ENCODE measurements at regions not wholly inside any gene's neighbourhood (a gene's known extent, or its start where the extent isn't known, plus 50 kb on each side); places are given as distances from the start of the nearest gene placed in this dataset.

GRCh38 chr6:1181939-1182605 is 129.8 kb upstream of the FOXQ1 start:
- CTCF ChIA-PET, result interaction anchor here (0.6 kb wide), 1 partner anchor 629 kb away, joined by 3 read pairs; no protein-coding TSS in a partner anchor
- RAD21 ChIA-PET (ENCODE audit: unreplicated experiment), result no interaction called here
- Histone ChIP-seq H3K9ac (ENCODE audit: control insufficient read depth, insufficient read depth, low read length) (no peak overlapping the region), H2AFZ (ENCODE audit: control insufficient read depth, low read depth, low read length) (no peak overlapping the region), H3K27me3 (replicated peaks in 1 of 2; ENCODE audit: control insufficient read depth in 2 of 2, insufficient read depth in 2 of 2, low read length in 1 of 2) (peaks cover 0 to 2% of the 10 kb centered on the region in 2 experiments; a peak in 2 of 4 replicates), H4K20me1 (ENCODE audit: control insufficient read depth, insufficient read depth) (no peaks in the 10 kb centered on the region), H3K4me1 (ENCODE audit: control insufficient read depth, insufficient read depth, low read length) (no peaks in the 10 kb centered on the region), H3K4me2 (ENCODE audit: control insufficient read depth, insufficient read depth) (no peak overlapping the region), H3K27ac (ENCODE audit: control insufficient read depth, insufficient read depth) (no peak overlapping the region), H3K79me2 (ENCODE audit: control insufficient read depth, insufficient read depth, low read length) (no peaks in the 10 kb centered on the region), H3K36me3 (ENCODE audit: control insufficient read depth in 2 of 2, insufficient read depth in 2 of 2, low read length in 1 of 2) (no peaks in the 10 kb centered on the region), H3K9me3 (replicated peaks; ENCODE audit: control insufficient read depth, insufficient read depth, low read length) (no peaks in the 10 kb centered on the region), H3K4me3 (no peak overlapping the region)
- FAIRE-seq, result no peak
- no peak for ATAC-seq
- in situ Hi-C loops (cut with MboI) (no loop called here), intact Hi-C loops (cut with micrococcal nuclease; ENCODE audit: unreplicated experiment) (no loop called here)
- DNase-seq (ENCODE audit: low read depth, low spot score), result no peak
- WGBS (ENCODE audit: insufficient coverage, insufficient replicate concordance, low lambda C conversion rate, missing lambda C conversion rate), result 44% methylated on average over 4 of the region's 4 CpGs
- BruUV-seq (replicated peaks), result no TSS peak
- SMC1A ChIA-PET (ENCODE audit: uncharacterized antibody, unreplicated experiment), result no interaction called here
- TF ChIP-seq USF2 (IDR thresholded peaks at IDR 0.05; ENCODE audit: borderline replicate concordance, low read depth, low read length), result no peak
- TF ChIP-seq RUNX3 (IDR thresholded peaks at IDR 0.05; ENCODE audit: low read length), result no peak
- POLR2A ChIA-PET, result no interaction called here

- Histone ChIP-seq H3K36me3 (ENCODE audit: control insufficient read depth in 2 of 2, insufficient read depth in 2 of 2, low read length in 1 of 2) (no peaks in the 10 kb centered on the region), H3K9me3 (replicated peaks; ENCODE audit: control insufficient read depth, insufficient read depth, low read length) (no peaks in the 10 kb centered on the region), H3K4me1 (ENCODE audit: control insufficient read depth, insufficient read depth, low read length) (no peaks in the 10 kb centered on the region), H3K27me3 (replicated peaks in 1 of 2; ENCODE audit: control insufficient read depth in 2 of 2, insufficient read depth in 2 of 2, low read length in 1 of 2) (peaks cover 2 to 3% of the 10 kb centered on the region in 2 experiments; a peak in 2 of 4 replicates), H3K4me3 (no peak overlapping the region), H3K27ac (ENCODE audit: control insufficient read depth, insufficient read depth) (no peak overlapping the region), H3K4me2 (ENCODE audit: control insufficient read depth, insufficient read depth) (no peak overlapping the region), H3K9ac (ENCODE audit: control insufficient read depth, insufficient read depth, low read length) (no peak overlapping the region), H4K20me1 (ENCODE audit: control insufficient read depth, insufficient read depth) (no peaks in the 10 kb centered on the region), H3K79me2 (ENCODE audit: control insufficient read depth, insufficient read depth, low read length) (no peaks in the 10 kb centered on the region), H2AFZ (ENCODE audit: control insufficient read depth, low read depth, low read length) (no peak overlapping the region)
- RAD21 ChIA-PET (ENCODE audit: unreplicated experiment), result no interaction called here
- intact Hi-C loops (cut with micrococcal nuclease; ENCODE audit: unreplicated experiment) (no loop called here), in situ Hi-C loops (cut with MboI) (no loop called here)
- 33% methylated on average over 16 of the region's 16 CpGs for WGBS (ENCODE audit: insufficient coverage, insufficient replicate concordance, low lambda C conversion rate, missing lambda C conversion rate)
- POLR2A ChIA-PET, result no interaction called here
- SMC1A ChIA-PET (ENCODE audit: uncharacterized antibody, unreplicated experiment), result interaction anchor here (1.2 kb wide), 1 partner anchor 14 kb away, joined by 3 read pairs; no protein-coding TSS in a partner anchor
- no peak for DNase-seq (ENCODE audit: low read depth, low spot score)
- no peak for FAIRE-seq
- CTCF ChIA-PET, result interaction anchor here (0.6 kb wide), 1 partner anchor 117 kb away, joined by 3 read pairs; no protein-coding TSS in a partner anchor
- no TSS peak for BruUV-seq (replicated peaks)
- no peak for ATAC-seq
- no peak for TF ChIP-seq PML (IDR thresholded peaks at IDR 0.05; ENCODE audit: low read length)
- no peak for TF ChIP-seq NR2C2 (IDR thresholded peaks at IDR 0.05; ENCODE audit: borderline replicate concordance, control insufficient read depth, insufficient read length, low read depth)
- no peak for TF ChIP-seq KAT2A (conservative IDR thresholded peaks at IDR 0.05; ENCODE audit: control insufficient read depth, low read depth, low read length)
- TF ChIP-seq RUNX3 (IDR thresholded peaks at IDR 0.05; ENCODE audit: low read length), result no peak
- TF ChIP-seq HDGF (IDR thresholded peaks at IDR 0.05), result no peak
- no peak for TF ChIP-seq IRF4 (IDR thresholded peaks at IDR 0.05; ENCODE audit: low read depth, low read length)
- TF ChIP-seq NBN (IDR thresholded peaks at IDR 0.05), result no peak
- TF ChIP-seq USF2 (IDR thresholded peaks at IDR 0.05; ENCODE audit: borderline replicate concordance, low read depth, low read length), result no peak
- no peak for TF ChIP-seq SREBF1 (IDR thresholded peaks at IDR 0.05; ENCODE audit: low read length)
- TF ChIP-seq, protein P1, sequence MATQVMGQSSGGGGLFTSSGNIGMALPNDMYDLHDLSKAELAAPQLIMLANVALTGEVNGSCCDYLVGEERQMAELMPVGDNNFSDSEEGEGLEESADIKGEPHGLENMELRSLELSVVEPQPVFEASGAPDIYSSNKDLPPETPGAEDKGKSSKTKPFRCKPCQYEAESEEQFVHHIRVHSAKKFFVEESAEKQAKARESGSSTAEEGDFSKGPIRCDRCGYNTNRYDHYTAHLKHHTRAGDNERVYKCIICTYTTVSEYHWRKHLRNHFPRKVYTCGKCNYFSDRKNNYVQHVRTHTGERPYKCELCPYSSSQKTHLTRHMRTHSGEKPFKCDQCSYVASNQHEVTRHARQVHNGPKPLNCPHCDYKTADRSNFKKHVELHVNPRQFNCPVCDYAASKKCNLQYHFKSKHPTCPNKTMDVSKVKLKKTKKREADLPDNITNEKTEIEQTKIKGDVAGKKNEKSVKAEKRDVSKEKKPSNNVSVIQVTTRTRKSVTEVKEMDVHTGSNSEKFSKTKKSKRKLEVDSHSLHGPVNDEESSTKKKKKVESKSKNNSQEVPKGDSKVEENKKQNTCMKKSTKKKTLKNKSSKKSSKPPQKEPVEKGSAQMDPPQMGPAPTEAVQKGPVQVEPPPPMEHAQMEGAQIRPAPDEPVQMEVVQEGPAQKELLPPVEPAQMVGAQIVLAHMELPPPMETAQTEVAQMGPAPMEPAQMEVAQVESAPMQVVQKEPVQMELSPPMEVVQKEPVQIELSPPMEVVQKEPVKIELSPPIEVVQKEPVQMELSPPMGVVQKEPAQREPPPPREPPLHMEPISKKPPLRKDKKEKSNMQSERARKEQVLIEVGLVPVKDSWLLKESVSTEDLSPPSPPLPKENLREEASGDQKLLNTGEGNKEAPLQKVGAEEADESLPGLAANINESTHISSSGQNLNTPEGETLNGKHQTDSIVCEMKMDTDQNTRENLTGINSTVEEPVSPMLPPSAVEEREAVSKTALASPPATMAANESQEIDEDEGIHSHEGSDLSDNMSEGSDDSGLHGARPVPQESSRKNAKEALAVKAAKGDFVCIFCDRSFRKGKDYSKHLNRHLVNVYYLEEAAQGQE (IDR thresholded peaks at IDR 0.05; ENCODE audit: low read depth, low read length), result no peak
Observed at GRCh38 chr6:1179571-1180459, 132.1 kb upstream of the FOXQ1 start.

Data from GM12878 (cell line).